ENCODE measurements at regions not wholly inside any gene's neighbourhood (a gene's known extent, or its start where the extent isn't known, plus 50 kb on each side); places are given as distances from the start of the nearest gene placed in this dataset.

GRCh38 chr5:2805080-2805479, 53.6 kb upstream of the IRX2 start:
- H3K4me3 ChIP-seq (ENCODE audit: low read depth, low read length) = no peak overlapping the region
- TF ChIP-seq CTCF (IDR thresholded peaks at IDR 0.05; ENCODE audit: control insufficient read depth, extremely low read depth, insufficient read depth) = 0 out of 2 replicates have a peak, but pooled peaks have one; percentile 4
- DNase-seq (ENCODE audit: low read depth) = no peak

- DNase-seq (ENCODE audit: low read depth) = no peak
- TF ChIP-seq CTCF (IDR thresholded peaks at IDR 0.05; ENCODE audit: control insufficient read depth, extremely low read depth, insufficient read depth) = no peak
- H3K4me3 ChIP-seq (ENCODE audit: low read depth, low read length) = no peak overlapping the region
These were observed 52.3 kb upstream of the IRX2 start for GRCh38 chr5:2803751-2804150.

- peak; percentile 17 for DNase-seq (ENCODE audit: low read depth)
- no peak overlapping the region for H3K4me3 ChIP-seq (ENCODE audit: low read depth, low read length)
- no peak for TF ChIP-seq CTCF (IDR thresholded peaks at IDR 0.05; ENCODE audit: control insufficient read depth, extremely low read depth, insufficient read depth)
These were observed 51.4 kb upstream of the IRX2 start for GRCh38 chr5:2802693-2803365.

- TF ChIP-seq CTCF (IDR thresholded peaks at IDR 0.05; ENCODE audit: control insufficient read depth, extremely low read depth, insufficient read depth) = no peak
- no peak for DNase-seq (ENCODE audit: low read depth)
- H3K4me3 ChIP-seq (ENCODE audit: low read depth, low read length) = no peak overlapping the region
These were observed 50.4 kb upstream of the IRX2 start for GRCh38 chr5:2801577-2802525.

Data from LNCaP clone FGC (cell line).